Activated naive CD8-positive, alpha-beta T cell treated with anti-CD3 and anti-CD28 coated beads for 36 hours (primary cell): ENCODE measurements at regions not wholly inside any gene's neighbourhood (a gene's known extent, or its start where the extent isn't known, plus 50 kb on each side); places are given as distances from the start of the nearest gene placed in this dataset.

Experiments
- DNase-seq: peaks from one replicate; pipeline ENCODE4 v3.0.0; 2021
- H3K27ac Mint-ChIP-seq: one replicate; pipeline ENCODE4 v1.8.0; 2022; ENCODE audit warnings: mild to moderate bottlenecking, moderate library complexity, mixed read lengths
- H3K27me3 Mint-ChIP-seq: one replicate; pipeline ENCODE4 v1.8.0; 2022; ENCODE audit warnings: mild to moderate bottlenecking, mixed read lengths
- H3K36me3 Mint-ChIP-seq: one replicate; pipeline ENCODE4 v1.8.0; 2021; ENCODE audit warnings: mild to moderate bottlenecking, mixed read lengths
- H3K4me1 Mint-ChIP-seq: one replicate; pipeline ENCODE4 v1.8.0; 2021; ENCODE audit warnings: mixed read lengths
- H3K4me3 Mint-ChIP-seq: one replicate; pipeline ENCODE4 v1.8.0; 2022; ENCODE audit warnings: mild to moderate bottlenecking, moderate library complexity, mixed read lengths
- H3K9me3 Mint-ChIP-seq: one replicate; pipeline ENCODE4 v1.8.0; 2022; ENCODE audit warnings: mixed read lengths

DNA sequence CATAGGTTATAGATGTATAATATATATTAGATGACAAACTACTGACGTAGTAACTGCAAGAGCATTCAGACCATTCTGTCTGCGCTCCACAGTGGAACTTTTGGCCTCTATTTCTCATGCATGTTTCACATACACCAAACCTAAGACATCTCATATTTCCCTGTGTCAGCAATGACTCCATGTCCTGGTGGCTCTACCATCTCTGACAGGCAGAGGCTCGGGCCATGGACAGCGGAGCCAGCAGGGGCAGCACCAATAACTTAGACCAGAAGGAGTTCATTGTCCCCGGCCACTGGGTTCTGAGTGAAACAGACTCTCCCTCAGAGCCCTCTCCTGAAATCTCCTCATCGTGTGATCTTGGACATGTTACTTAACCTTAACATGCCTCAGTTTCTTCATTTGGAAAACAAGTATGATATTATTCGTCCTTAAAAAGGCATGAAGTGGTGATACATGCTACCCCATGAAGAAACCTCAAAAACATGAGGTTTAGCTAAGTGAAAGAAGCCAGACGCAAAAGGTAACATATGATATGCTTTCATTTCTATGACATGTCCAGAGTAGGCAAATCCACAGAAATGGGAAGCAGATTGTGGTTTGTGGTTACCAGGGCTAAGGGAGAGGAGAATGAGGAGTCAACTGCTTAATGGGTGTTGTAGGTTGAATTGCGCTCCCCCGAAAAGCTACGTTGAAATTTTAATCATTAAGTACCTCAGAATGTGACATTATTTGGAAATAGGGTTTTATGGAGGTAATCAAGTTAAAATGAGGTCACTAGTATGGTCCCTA lies 564.0 kb upstream of the JARID2 start:
- Mint-ChIP-seq H3K9me3 (no peaks in the 10 kb centered on the region), H3K4me3 (no peak overlapping the region), H3K27me3 (no peaks in the 10 kb centered on the region), H3K27ac (no peak overlapping the region), H3K36me3 (no peaks in the 10 kb centered on the region), H3K4me1 (peaks cover 3% of the 10 kb centered on the region)
- DNase-seq, result no peak

- no peak overlapping the region for H3K27ac Mint-ChIP-seq
- no peaks in the 10 kb centered on the region for H3K36me3 Mint-ChIP-seq
- H3K9me3 Mint-ChIP-seq, result no peaks in the 10 kb centered on the region
- no peak overlapping the region for H3K4me3 Mint-ChIP-seq
- H3K27me3 Mint-ChIP-seq, result no peaks in the 10 kb centered on the region
- H3K4me1 Mint-ChIP-seq, result peaks cover 3% of the 10 kb centered on the region
- DNase-seq, result no peak
Measured at GRCh38 chr6:14682812-14683211, 563.1 kb upstream of the JARID2 start.

DNA sequence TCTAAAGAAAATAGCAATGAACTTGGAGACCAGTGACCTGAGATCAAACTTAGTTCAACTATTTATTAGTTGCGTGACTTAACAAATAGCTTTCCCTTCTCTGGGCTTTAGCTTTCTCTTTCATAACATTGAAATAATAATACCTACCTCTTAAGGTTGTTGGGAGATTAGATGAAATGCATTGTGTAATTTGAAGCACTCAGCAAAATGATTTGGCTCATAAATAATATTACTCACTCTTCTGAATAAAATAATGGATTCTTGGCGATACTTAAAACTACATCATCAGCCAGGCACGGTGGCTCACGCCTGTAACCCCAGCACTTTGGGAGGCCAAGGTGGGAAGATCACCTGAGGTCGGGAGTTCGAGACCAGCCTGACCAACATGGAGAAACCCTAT lies 556.2 kb upstream of the JARID2 start:
- Mint-ChIP-seq H3K4me1 (no peaks in the 10 kb centered on the region), H3K9me3 (no peaks in the 10 kb centered on the region), H3K4me3 (no peak overlapping the region), H3K27ac (no peak overlapping the region), H3K36me3 (no peaks in the 10 kb centered on the region), H3K27me3 (no peaks in the 10 kb centered on the region)
- no peak for DNase-seq

- H3K36me3 Mint-ChIP-seq, result no peaks in the 10 kb centered on the region
Measured at GRCh38 chr6:14690120-14691056, 555.5 kb upstream of the JARID2 start.

DNA sequence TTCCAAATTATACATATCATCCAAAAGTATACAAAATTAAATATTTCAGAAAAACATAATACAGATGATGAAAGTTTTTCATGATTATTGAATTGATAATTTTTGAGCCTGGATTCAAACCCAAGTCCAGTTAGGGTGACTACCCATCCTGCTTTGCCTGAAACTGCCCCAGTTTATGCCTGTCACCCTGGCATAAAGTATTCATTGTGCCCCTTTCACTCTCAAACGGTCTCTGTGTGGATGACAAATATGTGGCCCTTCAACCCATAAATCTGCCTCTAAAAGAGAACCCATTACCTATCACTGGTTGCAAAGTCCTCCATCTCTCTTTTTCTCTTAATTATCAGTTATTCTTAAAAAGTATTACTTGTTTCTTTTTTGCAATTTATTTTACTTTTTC lies 553.7 kb upstream of the JARID2 start:
- no peak overlapping the region for H3K4me3 Mint-ChIP-seq
- no peaks in the 10 kb centered on the region for H3K9me3 Mint-ChIP-seq
- H3K4me1 Mint-ChIP-seq, result no peaks in the 10 kb centered on the region
- H3K27me3 Mint-ChIP-seq, result peaks cover 5% of the 10 kb centered on the region
- H3K36me3 Mint-ChIP-seq, result no peaks in the 10 kb centered on the region
- DNase-seq, result no peak
- H3K27ac Mint-ChIP-seq, result no peak overlapping the region

More at GRCh38 chr6:14690120-14691056, 555.5 kb upstream of the JARID2 start:
- H3K27ac Mint-ChIP-seq, result no peak overlapping the region
- H3K27me3 Mint-ChIP-seq, result peaks cover 5% of the 10 kb centered on the region
- DNase-seq, result no peak
- H3K9me3 Mint-ChIP-seq, result no peaks in the 10 kb centered on the region
- H3K4me1 Mint-ChIP-seq, result no peaks in the 10 kb centered on the region
- H3K4me3 Mint-ChIP-seq, result no peak overlapping the region

- H3K36me3 Mint-ChIP-seq, result no peaks in the 10 kb centered on the region
- H3K27me3 Mint-ChIP-seq, result peaks cover 5% of the 10 kb centered on the region
- no peaks in the 10 kb centered on the region for H3K4me1 Mint-ChIP-seq
- H3K4me3 Mint-ChIP-seq, result no peak overlapping the region
- no peak overlapping the region for H3K27ac Mint-ChIP-seq
- no peaks in the 10 kb centered on the region for H3K9me3 Mint-ChIP-seq
- no peak for DNase-seq
Measured at GRCh38 chr6:14693301-14694192, 552.3 kb upstream of the JARID2 start.

GRCh38 chr6:14694308-14694707 lies 551.6 kb upstream of the JARID2 start:
- H3K4me1 Mint-ChIP-seq, result no peaks in the 10 kb centered on the region
- no peak overlapping the region for H3K27ac Mint-ChIP-seq
- H3K36me3 Mint-ChIP-seq, result no peaks in the 10 kb centered on the region
- no peaks in the 10 kb centered on the region for H3K9me3 Mint-ChIP-seq
- H3K27me3 Mint-ChIP-seq, result peaks cover 5% of the 10 kb centered on the region
- no peak overlapping the region for H3K4me3 Mint-ChIP-seq
- DNase-seq, result no peak

- no peak for DNase-seq
- Mint-ChIP-seq H3K27ac (no peak overlapping the region), H3K4me1 (no peaks in the 10 kb centered on the region), H3K4me3 (no peak overlapping the region), H3K36me3 (no peaks in the 10 kb centered on the region), H3K9me3 (peaks cover 5% of the 10 kb centered on the region), H3K27me3 (peaks cover 5% of the 10 kb centered on the region)
Measured at GRCh38 chr6:14695579-14695978, 550.3 kb upstream of the JARID2 start.

DNA sequence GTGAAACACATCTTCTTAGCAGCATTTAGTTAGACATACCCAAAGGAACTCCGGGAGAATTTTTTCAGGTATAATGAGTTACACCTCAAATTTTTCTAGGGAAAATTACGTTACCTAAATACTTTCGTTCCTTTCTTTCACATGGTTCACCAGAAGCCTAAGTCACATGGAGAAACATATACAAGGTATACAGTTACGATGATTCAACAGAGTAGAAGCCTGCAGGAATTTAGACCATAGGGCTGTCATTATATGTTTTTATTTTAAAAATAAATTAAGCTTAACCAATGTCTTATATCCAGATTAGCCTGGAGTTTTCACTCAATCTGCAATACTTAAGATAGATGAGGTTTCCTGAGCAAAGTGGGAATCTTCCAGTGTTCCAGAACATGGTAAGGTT lies 549.5 kb upstream of the JARID2 start:
- H3K4me3 Mint-ChIP-seq, result no peak overlapping the region
- H3K27ac Mint-ChIP-seq, result no peak overlapping the region
- H3K36me3 Mint-ChIP-seq, result no peaks in the 10 kb centered on the region

DNA sequence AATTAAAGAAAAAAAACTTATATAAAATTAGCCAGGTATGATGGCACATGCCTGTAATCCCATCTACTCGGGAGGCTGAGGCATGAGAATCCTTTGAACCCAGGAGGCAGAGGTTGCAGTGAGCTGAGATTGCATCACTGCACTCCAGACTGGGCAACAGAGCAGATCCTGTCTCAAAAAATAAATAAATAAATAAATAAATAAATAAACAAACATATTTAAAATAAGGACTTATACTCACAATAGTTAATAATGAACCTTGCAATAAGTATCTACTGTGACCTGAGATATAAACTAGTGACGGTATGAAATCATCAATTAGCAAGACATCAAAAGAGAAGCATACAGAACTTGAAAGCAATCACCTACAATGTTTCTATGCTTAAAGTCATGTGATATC lies 548.4 kb upstream of the JARID2 start:
- Mint-ChIP-seq H3K4me1 (no peaks in the 10 kb centered on the region), H3K36me3 (no peaks in the 10 kb centered on the region), H3K9me3 (peaks cover 5% of the 10 kb centered on the region), H3K27ac (no peak overlapping the region), H3K4me3 (no peak overlapping the region), H3K27me3 (peaks cover 5% of the 10 kb centered on the region)
- no peak for DNase-seq

More for the DNA sequence above, 549.5 kb upstream of the JARID2 start:
- Mint-ChIP-seq H3K9me3 (peaks cover 5% of the 10 kb centered on the region), H3K4me1 (no peaks in the 10 kb centered on the region), H3K27me3 (peaks cover 5% of the 10 kb centered on the region)
- no peak for DNase-seq

- no peak for DNase-seq
- H3K9me3 Mint-ChIP-seq, result peaks cover 5% of the 10 kb centered on the region
- H3K4me1 Mint-ChIP-seq, result no peaks in the 10 kb centered on the region
- H3K4me3 Mint-ChIP-seq, result no peak overlapping the region
- H3K36me3 Mint-ChIP-seq, result no peaks in the 10 kb centered on the region
- no peak overlapping the region for H3K27ac Mint-ChIP-seq
- peaks cover 2% of the 10 kb centered on the region for H3K27me3 Mint-ChIP-seq
Measured at GRCh38 chr6:14699803-14700601, 545.9 kb upstream of the JARID2 start.

DNA sequence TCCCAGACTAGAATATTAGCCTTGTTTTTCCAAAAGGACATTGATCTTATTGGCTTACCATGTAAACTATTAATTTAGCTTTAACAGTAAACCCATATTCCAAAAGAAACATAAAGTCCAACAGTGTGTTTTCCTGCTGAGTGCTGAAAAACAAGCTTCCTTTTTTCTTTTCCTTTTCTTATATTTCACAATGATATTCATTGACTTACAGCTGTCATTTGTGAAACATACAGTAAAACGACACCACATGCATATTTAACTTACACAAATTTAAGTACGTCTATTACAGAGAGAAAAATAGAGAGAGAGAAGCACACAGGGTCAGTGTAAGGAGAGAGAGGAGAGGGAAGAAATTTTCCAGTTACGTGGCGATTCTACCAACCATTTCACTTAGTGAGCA lies 543.9 kb upstream of the JARID2 start:
- no peaks in the 10 kb centered on the region for H3K36me3 Mint-ChIP-seq
- H3K27me3 Mint-ChIP-seq, result no peaks in the 10 kb centered on the region
- H3K27ac Mint-ChIP-seq, result no peak overlapping the region
- H3K9me3 Mint-ChIP-seq, result peaks cover 5% of the 10 kb centered on the region
- DNase-seq, result no peak
- peaks cover 9% of the 10 kb centered on the region for H3K4me1 Mint-ChIP-seq
- no peak overlapping the region for H3K4me3 Mint-ChIP-seq

DNA sequence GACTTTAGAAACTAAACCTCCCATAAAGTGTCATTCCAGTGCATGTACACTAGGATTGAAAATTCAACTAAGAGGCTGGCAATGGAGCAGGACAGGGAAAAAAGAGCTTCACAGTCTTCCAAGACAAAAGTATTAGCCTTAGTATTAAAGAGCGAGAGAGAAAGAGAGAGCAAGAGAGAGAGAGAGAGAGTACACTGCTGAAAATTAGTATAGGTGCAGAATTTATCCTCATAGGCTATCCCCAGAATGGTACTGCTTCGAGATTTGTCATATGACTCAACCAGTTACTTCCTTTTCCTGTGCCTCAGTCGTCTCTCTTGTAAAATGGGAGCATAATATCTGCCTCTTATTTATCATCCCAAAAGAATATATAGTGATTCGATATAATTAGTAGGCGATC lies 543.2 kb upstream of the JARID2 start:
- H3K4me3 Mint-ChIP-seq, result no peak overlapping the region
- DNase-seq, result no peak
- H3K36me3 Mint-ChIP-seq, result no peaks in the 10 kb centered on the region
- peaks cover 5% of the 10 kb centered on the region for H3K9me3 Mint-ChIP-seq
- H3K27ac Mint-ChIP-seq, result no peak overlapping the region
- peaks cover 11% of the 10 kb centered on the region for H3K4me1 Mint-ChIP-seq
- no peaks in the 10 kb centered on the region for H3K27me3 Mint-ChIP-seq

DNA sequence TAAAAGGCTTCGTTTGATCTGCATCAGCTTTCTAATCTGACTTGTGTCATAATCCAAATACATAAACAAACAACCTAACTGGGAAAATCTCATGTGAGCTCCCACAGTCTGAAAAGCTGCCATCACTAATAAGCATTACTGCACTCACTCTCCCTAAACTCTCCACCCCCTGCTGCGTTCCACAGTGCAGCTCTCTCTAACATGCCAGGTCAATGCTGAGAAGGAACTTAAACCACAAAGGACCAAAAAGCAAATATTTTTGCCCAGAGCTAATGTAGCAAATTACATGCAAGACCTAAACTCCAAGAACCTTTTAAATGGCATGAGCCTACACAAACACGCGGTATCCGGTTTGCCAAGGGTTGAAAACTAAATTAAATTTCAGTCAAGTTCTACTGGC lies 542.3 kb upstream of the JARID2 start:
- H3K9me3 Mint-ChIP-seq, result peaks cover 5% of the 10 kb centered on the region
- H3K27me3 Mint-ChIP-seq, result no peaks in the 10 kb centered on the region
- no peak overlapping the region for H3K27ac Mint-ChIP-seq
- DNase-seq, result no peak
- H3K4me3 Mint-ChIP-seq, result no peak overlapping the region
- H3K4me1 Mint-ChIP-seq, result peaks cover 11% of the 10 kb centered on the region
- no peaks in the 10 kb centered on the region for H3K36me3 Mint-ChIP-seq
